Activated CD4-positive, alpha-beta memory T cell treated with anti-CD3 and anti-CD28 coated beads, Interleukin-2, amount 10 ng/mL, durations not matched to agents 7 days and 5 days (primary cell): ENCODE measurements at regions not wholly inside any gene's neighbourhood (a gene's known extent, or its start where the extent isn't known, plus 50 kb on each side); places are given as distances from the start of the nearest gene placed in this dataset.

Experiments
- CTCF ChIA-PET: fragments of 350-600 bp; sonication (Branson Sonifier 250); formaldehyde crosslinking; loops from one replicate; lab custom pipeline; 2021; ENCODE audit warnings: antibody characterized with exemption, inconsistent platforms; lab: Charles Lee
- POLR2A ChIA-PET: fragments of 350-600 bp; sonication (Branson Sonifier 250); formaldehyde crosslinking; loops from one replicate; lab custom pipeline; 2021; ENCODE audit warnings: antibody characterized with exemption; lab: Charles Lee
- DNase-seq: peaks from one replicate; pipeline ENCODE4 v3.0.0-alpha.2; 2020
- H3K27ac Mint-ChIP-seq: one replicate; pipeline ENCODE4 v1.8.0; 2021; ENCODE audit warnings: mild to moderate bottlenecking, mixed read lengths
- H3K27me3 Mint-ChIP-seq: one replicate; pipeline ENCODE4 v1.8.0; 2021; ENCODE audit warnings: mixed read lengths
- H3K36me3 Mint-ChIP-seq: one replicate; pipeline ENCODE4 v1.8.0; 2021; ENCODE audit warnings: low read depth, mixed read lengths
- H3K4me1 Mint-ChIP-seq: one replicate; pipeline ENCODE4 v1.8.0; 2021; ENCODE audit warnings: mixed read lengths
- H3K4me3 Mint-ChIP-seq: one replicate; pipeline ENCODE4 v1.8.0; 2021; ENCODE audit warnings: mild to moderate bottlenecking, mixed read lengths
- H3K9me3 Mint-ChIP-seq: one replicate; pipeline ENCODE4 v1.8.0; 2021; ENCODE audit warnings: mixed read lengths

- Mint-ChIP-seq H3K27ac (no peak overlapping the region), H3K9me3 (peaks cover 9% of the 10 kb centered on the region), H3K27me3 (no peaks in the 10 kb centered on the region), H3K36me3 (no peaks in the 10 kb centered on the region), H3K4me3 (no peak overlapping the region), H3K4me1 (no peaks in the 10 kb centered on the region)
- DNase-seq: no peak
- ChIA-PET CTCF (interaction anchor here (0.6 kb wide), 1 partner anchor 236 kb away, joined by 3 read pairs; no protein-coding TSS in a partner anchor), POLR2A (no interaction called here)
Measured at GRCh38 chr12:118704527-118705241, 276.7 kb upstream of the SRRM4 start.

GRCh38 chr12:118706437-118706836 lies 274.9 kb upstream of the SRRM4 start:
- ChIA-PET CTCF (no interaction called here), POLR2A (no interaction called here)
- Mint-ChIP-seq H3K4me1 (no peaks in the 10 kb centered on the region), H3K27ac (no peak overlapping the region), H3K4me3 (no peak overlapping the region), H3K9me3 (peaks cover 7% of the 10 kb centered on the region), H3K36me3 (no peaks in the 10 kb centered on the region), H3K27me3 (no peaks in the 10 kb centered on the region)
- no peak for DNase-seq

GRCh38 chr12:118709946-118710345 lies 271.4 kb upstream of the SRRM4 start:
- Mint-ChIP-seq H3K4me1 (no peaks in the 10 kb centered on the region), H3K36me3 (no peaks in the 10 kb centered on the region), H3K27ac (no peak overlapping the region), H3K27me3 (no peaks in the 10 kb centered on the region), H3K9me3 (peaks cover 7% of the 10 kb centered on the region), H3K4me3 (no peak overlapping the region)
- ChIA-PET POLR2A (no interaction called here), CTCF (no interaction called here)
- no peak for DNase-seq

DNA sequence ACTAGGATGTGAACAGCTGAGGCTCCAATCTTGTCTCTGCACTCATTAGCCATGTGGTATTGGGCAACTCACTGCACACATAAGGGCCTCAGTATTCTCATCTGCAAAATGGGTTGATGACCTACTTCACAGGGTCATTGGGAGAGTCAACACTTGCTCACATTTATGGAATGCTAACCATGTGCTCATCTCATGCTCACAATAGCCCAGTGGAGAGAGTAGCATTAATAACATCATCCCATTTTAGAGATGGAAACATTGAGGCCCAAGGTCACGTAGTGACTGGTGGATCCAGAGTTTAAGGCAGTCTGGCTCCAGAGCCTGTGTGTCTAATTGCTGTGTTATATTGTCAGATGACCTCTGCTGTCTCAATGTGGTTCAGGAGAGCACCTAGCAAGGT lies 270.2 kb upstream of the SRRM4 start:
- H3K4me3 Mint-ChIP-seq: no peak overlapping the region
- no peaks in the 10 kb centered on the region for H3K4me1 Mint-ChIP-seq
- H3K27me3 Mint-ChIP-seq: no peaks in the 10 kb centered on the region
- no peak overlapping the region for H3K27ac Mint-ChIP-seq
- ChIA-PET POLR2A (no interaction called here), CTCF (no interaction called here)
- no peaks in the 10 kb centered on the region for H3K36me3 Mint-ChIP-seq
- peaks cover 7% of the 10 kb centered on the region for H3K9me3 Mint-ChIP-seq
- DNase-seq: no peak

DNA sequence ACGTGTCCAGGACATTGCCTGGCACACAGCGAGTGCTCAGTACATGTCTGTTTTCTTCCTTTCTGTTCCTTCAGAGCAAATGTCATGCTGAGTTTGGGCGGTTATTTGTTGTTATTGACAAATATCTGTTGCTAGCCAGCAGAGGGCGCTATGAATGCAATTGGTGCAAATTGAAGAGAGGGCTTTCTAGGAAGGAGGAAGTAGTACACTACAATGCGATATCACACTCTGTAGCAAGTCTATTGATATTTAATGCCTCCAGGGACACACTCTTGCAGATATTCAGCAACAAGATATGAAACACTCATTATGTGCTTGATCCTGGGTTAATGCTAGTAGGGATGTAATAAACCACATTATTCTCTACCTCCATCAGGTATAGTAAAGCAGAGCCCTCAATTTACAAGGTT lies 267.3 kb upstream of the SRRM4 start:
- no peaks in the 10 kb centered on the region for H3K4me1 Mint-ChIP-seq
- no peaks in the 10 kb centered on the region for H3K27me3 Mint-ChIP-seq
- peak; percentile 26 for DNase-seq
- H3K9me3 Mint-ChIP-seq: no peaks in the 10 kb centered on the region
- POLR2A ChIA-PET: no interaction called here
- no peak overlapping the region for H3K4me3 Mint-ChIP-seq
- CTCF ChIA-PET: no interaction called here
- no peaks in the 10 kb centered on the region for H3K36me3 Mint-ChIP-seq
- H3K27ac Mint-ChIP-seq: no peak overlapping the region

DNA sequence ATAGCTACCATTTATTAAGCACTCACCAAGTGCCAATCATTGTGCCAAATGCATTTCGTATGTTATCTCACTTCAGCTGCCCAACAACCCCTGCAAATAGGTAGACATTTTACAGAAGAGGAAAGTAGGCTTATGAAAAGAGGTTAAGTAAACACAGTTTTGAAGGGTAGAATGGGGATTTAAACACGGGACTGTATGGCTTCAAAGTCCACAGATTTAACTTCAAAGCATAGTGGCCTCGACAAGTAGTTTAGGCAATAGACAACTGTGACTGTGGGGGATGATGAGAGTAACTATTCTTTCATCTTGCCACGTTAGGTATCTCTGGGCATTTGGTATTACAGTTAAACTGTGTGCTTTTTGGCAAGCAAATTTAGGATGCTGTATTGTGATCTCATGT lies 266.8 kb upstream of the SRRM4 start:
- Mint-ChIP-seq H3K9me3 (no peaks in the 10 kb centered on the region), H3K4me3 (no peak overlapping the region), H3K27me3 (no peaks in the 10 kb centered on the region), H3K27ac (no peak overlapping the region), H3K36me3 (no peaks in the 10 kb centered on the region), H3K4me1 (no peaks in the 10 kb centered on the region)
- ChIA-PET CTCF (no interaction called here), POLR2A (no interaction called here)
- DNase-seq: no peak

DNA sequence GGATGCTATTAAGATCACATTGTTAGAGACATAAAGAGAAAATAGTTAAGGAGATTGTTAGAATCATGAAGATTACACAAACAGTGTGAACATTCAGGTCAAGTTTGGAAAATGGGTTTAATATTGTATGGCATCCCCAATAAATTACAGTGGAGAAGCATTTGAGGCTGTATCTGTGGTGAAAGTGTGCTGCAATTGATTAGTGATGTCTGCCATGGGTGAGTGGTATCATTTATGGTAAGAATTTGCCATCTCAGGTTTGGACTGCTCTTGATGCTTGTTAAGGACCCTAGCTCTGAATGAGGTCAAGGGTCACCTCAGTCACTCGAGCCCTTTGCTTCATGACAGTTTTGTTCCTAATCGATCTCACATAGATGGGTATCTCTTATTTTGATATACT lies 265.7 kb upstream of the SRRM4 start:
- Mint-ChIP-seq H3K36me3 (no peaks in the 10 kb centered on the region), H3K4me1 (no peaks in the 10 kb centered on the region), H3K27ac (no peak overlapping the region), H3K9me3 (no peaks in the 10 kb centered on the region), H3K4me3 (no peak overlapping the region), H3K27me3 (no peaks in the 10 kb centered on the region)
- ChIA-PET CTCF (no interaction called here), POLR2A (no interaction called here)
- no peak for DNase-seq

DNA sequence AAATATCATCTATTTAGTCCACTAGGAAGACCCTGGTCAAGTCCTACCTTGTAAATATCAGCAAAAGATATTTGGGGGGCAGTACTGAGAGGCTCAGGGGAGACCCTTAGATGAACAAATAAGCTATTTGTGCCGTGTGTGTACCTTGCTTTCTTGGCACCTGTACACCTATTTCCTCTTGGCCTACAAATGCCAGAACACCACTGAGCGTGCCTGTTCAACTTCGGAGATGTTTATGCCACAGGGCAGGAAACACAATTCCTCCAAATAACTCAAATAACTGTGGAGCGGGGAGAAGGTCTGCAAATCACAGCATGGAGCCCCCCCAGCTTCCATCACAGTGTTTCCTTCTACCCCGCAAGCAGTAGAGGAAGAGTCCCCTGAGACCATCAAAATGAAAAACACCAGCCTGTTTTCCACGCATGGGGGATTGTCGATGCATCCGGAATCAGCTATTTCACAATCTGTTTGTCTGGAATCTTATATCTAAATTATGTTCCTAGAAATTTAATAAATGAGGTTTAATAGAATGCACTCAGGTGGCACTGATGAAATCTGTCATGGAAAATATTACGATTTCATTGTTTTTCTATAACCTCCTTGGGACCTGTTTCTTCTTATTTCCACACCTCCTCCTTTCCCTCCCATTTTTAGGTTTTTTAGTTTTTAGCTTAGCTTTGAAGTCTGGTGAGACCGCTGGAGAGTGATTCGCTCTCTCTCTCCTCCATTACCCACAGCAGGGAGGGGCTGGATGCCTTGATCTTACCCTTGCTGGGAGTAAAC lies 254.0 kb upstream of the SRRM4 start:
- no peaks in the 10 kb centered on the region for H3K9me3 Mint-ChIP-seq
- H3K4me1 Mint-ChIP-seq: no peaks in the 10 kb centered on the region
- ChIA-PET POLR2A (no interaction called here), CTCF (no interaction called here)
- no peak overlapping the region for H3K4me3 Mint-ChIP-seq
- H3K36me3 Mint-ChIP-seq: no peaks in the 10 kb centered on the region
- H3K27me3 Mint-ChIP-seq: no peaks in the 10 kb centered on the region
- H3K27ac Mint-ChIP-seq: no peak overlapping the region
- no peak for DNase-seq

GRCh38 chr12:118727979-118728366 lies 253.4 kb upstream of the SRRM4 start:
- DNase-seq: no peak
- CTCF ChIA-PET: no interaction called here
- Mint-ChIP-seq H3K36me3 (no peaks in the 10 kb centered on the region), H3K27ac (no peak overlapping the region), H3K4me1 (no peaks in the 10 kb centered on the region), H3K27me3 (no peaks in the 10 kb centered on the region), H3K4me3 (no peak overlapping the region), H3K9me3 (no peaks in the 10 kb centered on the region)
- POLR2A ChIA-PET: no interaction called here

- Mint-ChIP-seq H3K27ac (no peak overlapping the region), H3K4me3 (no peak overlapping the region)
- POLR2A ChIA-PET: no interaction called here
Measured at GRCh38 chr12:118734266-118734665, 247.1 kb upstream of the SRRM4 start.

DNA sequence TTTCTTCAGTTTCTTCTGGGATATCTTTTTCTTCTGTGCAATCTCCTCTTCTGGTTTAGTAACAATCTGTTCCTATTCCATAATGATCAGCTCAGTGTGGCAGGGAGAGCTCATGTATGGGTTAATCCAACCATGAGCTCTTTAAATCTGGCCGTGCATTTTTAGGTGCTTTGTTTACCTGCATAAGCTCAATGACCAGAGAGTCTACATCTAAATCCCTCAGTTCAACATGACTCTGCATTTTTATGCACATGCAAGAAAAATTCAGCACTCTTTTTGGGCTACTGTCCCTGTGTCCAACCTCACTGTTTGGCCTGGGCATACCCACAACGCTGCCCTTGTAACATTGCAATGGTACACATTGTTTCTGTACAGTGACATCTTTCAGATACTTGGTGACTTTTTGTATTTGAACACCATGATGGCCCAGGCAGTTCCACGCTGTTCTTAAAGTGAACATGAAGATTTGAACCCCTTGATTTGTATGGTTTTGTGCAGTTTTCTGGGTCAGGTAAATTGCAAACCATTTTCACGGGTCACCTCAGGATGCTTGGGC lies 243.3 kb upstream of the SRRM4 start:
- H3K9me3 Mint-ChIP-seq: peaks cover 2% of the 10 kb centered on the region
- H3K4me1 Mint-ChIP-seq: no peaks in the 10 kb centered on the region
- ChIA-PET POLR2A (no interaction called here), CTCF (no interaction called here)
- no peaks in the 10 kb centered on the region for H3K27me3 Mint-ChIP-seq
- no peaks in the 10 kb centered on the region for H3K36me3 Mint-ChIP-seq
- H3K27ac Mint-ChIP-seq: no peak overlapping the region
- H3K4me3 Mint-ChIP-seq: no peak overlapping the region
- no peak for DNase-seq

More at GRCh38 chr12:118734266-118734665, 247.1 kb upstream of the SRRM4 start:
- Mint-ChIP-seq H3K4me1 (no peaks in the 10 kb centered on the region), H3K36me3 (no peaks in the 10 kb centered on the region), H3K9me3 (peaks cover 2% of the 10 kb centered on the region), H3K27me3 (no peaks in the 10 kb centered on the region)
- CTCF ChIA-PET: no interaction called here
- no peak for DNase-seq

- no peak for DNase-seq
- Mint-ChIP-seq H3K36me3 (no peaks in the 10 kb centered on the region), H3K9me3 (peaks cover 4% of the 10 kb centered on the region), H3K4me3 (no peak overlapping the region), H3K4me1 (no peaks in the 10 kb centered on the region), H3K27me3 (no peaks in the 10 kb centered on the region), H3K27ac (no peak overlapping the region)
- POLR2A ChIA-PET: no interaction called here
- CTCF ChIA-PET: no interaction called here
Measured at GRCh38 chr12:118741194-118741593, 240.1 kb upstream of the SRRM4 start.

DNA sequence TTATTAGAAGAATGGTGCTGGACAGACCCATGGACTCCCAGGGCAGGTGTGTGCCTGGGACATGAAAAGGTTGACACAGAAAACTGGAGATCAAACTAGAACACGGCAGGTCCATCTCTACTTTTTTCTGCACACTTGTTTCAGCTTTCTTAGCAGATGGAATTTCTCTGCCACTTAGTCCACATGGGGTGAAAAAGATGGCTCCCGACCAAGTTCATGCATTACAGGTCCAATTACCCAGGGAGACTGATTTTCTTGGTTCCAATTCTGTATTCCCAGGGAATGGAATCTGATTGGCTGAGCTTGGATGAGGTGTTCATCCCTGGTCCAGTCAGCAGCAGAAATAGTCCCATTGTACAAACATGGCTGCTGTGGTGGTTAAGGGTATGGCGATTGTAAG lies 238.9 kb upstream of the SRRM4 start:
- H3K36me3 Mint-ChIP-seq: no peaks in the 10 kb centered on the region
- no peaks in the 10 kb centered on the region for H3K27me3 Mint-ChIP-seq
- no peak for DNase-seq
- no peak overlapping the region for H3K4me3 Mint-ChIP-seq
- peaks cover 4% of the 10 kb centered on the region for H3K9me3 Mint-ChIP-seq
- POLR2A ChIA-PET: no interaction called here
- no peak overlapping the region for H3K27ac Mint-ChIP-seq
- CTCF ChIA-PET: no interaction called here
- no peaks in the 10 kb centered on the region for H3K4me1 Mint-ChIP-seq
